H9 (cell line): ENCODE measurements at regions not wholly inside any gene's neighbourhood (a gene's known extent, or its start where the extent isn't known, plus 50 kb on each side); places are given as distances from the start of the nearest gene placed in this dataset.

Experiments used
- DNase-seq: peaks from one replicate; pipeline ENCODE4 v3.0.0-alpha.2; 2017
- H2AFZ ChIP-seq: one replicate; pipeline ENCODE4 v1.6.1; 2013; ENCODE audit warnings: mild to moderate bottlenecking, low read length, control low read depth, moderate library complexity
- H2AK5ac ChIP-seq: 2 replicates; pipeline ENCODE4 v1.6.1; 2013; ENCODE audit warnings: low read length, control low read depth, mixed read lengths; ENCODE audit not compliant: insufficient read length
- H2BK120ac ChIP-seq: one replicate; pipeline ENCODE4 v1.6.1; 2013; ENCODE audit warnings: low read depth, mild to moderate bottlenecking, low read length, control low read depth, inconsistent platforms; ENCODE audit not compliant: poor library complexity, severe bottlenecking
- H2BK12ac ChIP-seq: 2 replicates; pipeline ENCODE4 v1.6.1; 2013; ENCODE audit warnings: low read length, control low read depth, mixed read lengths, low read depth; ENCODE audit not compliant: insufficient read length
- H2BK15ac ChIP-seq: 2 replicates; pipeline ENCODE4 v1.6.1; 2013; ENCODE audit warnings: low read depth, low read length, control low read depth
- H2BK20ac ChIP-seq: one replicate; pipeline ENCODE4 v1.6.1; 2013; ENCODE audit warnings: low read depth, mild to moderate bottlenecking, low read length, control low read depth, inconsistent platforms; ENCODE audit not compliant: poor library complexity, severe bottlenecking
- H2BK5ac ChIP-seq: 2 replicates; pipeline ENCODE4 v1.6.1; 2013; ENCODE audit warnings: low read length, control low read depth, mixed read lengths; ENCODE audit not compliant: insufficient read length
- H3K14ac ChIP-seq: 2 replicates; pipeline ENCODE4 v1.6.1; 2013; ENCODE audit warnings: low read length, control low read depth; ENCODE audit not compliant: insufficient read depth
- H3K18ac ChIP-seq: 2 replicates; pipeline ENCODE4 v1.6.1; 2013; ENCODE audit warnings: low read depth, mild to moderate bottlenecking, mixed read lengths, low read length, control low read depth; ENCODE audit not compliant: insufficient read length
- H3K23ac ChIP-seq: 2 replicates; pipeline ENCODE4 v1.6.1; 2013; ENCODE audit warnings: low read length, control low read depth, mixed read lengths, low read depth; ENCODE audit not compliant: insufficient read length
- H3K23me2 ChIP-seq: 2 replicates; pipeline ENCODE4 v1.6.1; 2013; ENCODE audit warnings: low read depth, mild to moderate bottlenecking, mixed read lengths, low read length, control low read depth; ENCODE audit not compliant: insufficient read length, poor library complexity, severe bottlenecking
- H3K27ac ChIP-seq: 2 replicates; pipeline ENCODE4 v1.5.1; 2013; ENCODE audit warnings: low read length, control low read depth, mixed read lengths, low read depth; ENCODE audit not compliant: insufficient read length
- H3K27me3 ChIP-seq: 2 replicates; pipeline ENCODE4 v1.6.1; 2013; ENCODE audit warnings: low read length, control low read depth, inconsistent platforms; ENCODE audit not compliant: insufficient read depth
- H3K4ac ChIP-seq: 2 replicates; pipeline ENCODE4 v1.6.1; 2013; ENCODE audit warnings: low read depth, mild to moderate bottlenecking, control low read depth, inconsistent platforms, low read length, moderate library complexity
- H3K4me1 ChIP-seq: 2 replicates; pipeline ENCODE4 v1.6.1; 2013; ENCODE audit warnings: low read length, control low read depth, inconsistent platforms; ENCODE audit not compliant: insufficient read depth
- H3K4me2 ChIP-seq: 2 replicates; pipeline ENCODE4 v1.6.1; 2013; ENCODE audit warnings: low read length, control low read depth, mixed read lengths; ENCODE audit not compliant: insufficient read length, insufficient read depth
- H3K56ac ChIP-seq: 2 replicates; pipeline ENCODE4 v1.6.1; 2013; ENCODE audit warnings: low read depth, mild to moderate bottlenecking, mixed read lengths, low read length, control low read depth; ENCODE audit not compliant: insufficient read length
- H3K79me1 ChIP-seq: 2 replicates; pipeline ENCODE4 v1.6.1; 2013; ENCODE audit warnings: low read depth, mild to moderate bottlenecking, moderate library complexity, low read length, control low read depth, inconsistent platforms; ENCODE audit not compliant: insufficient read depth, poor library complexity, severe bottlenecking
- H3K79me2 ChIP-seq: 2 replicates; pipeline ENCODE4 v1.6.1; 2013; ENCODE audit warnings: low read length, control low read depth, inconsistent platforms; ENCODE audit not compliant: insufficient read depth
- H3K9ac ChIP-seq: 2 replicates; pipeline ENCODE4 v1.6.1; 2013; ENCODE audit warnings: low read length, control low read depth, mixed read lengths; ENCODE audit not compliant: insufficient read length; ENCODE audit errors: extremely low read depth
- H3K9me3 ChIP-seq: one replicate; pipeline ENCODE4 v1.6.1; 2013; ENCODE audit warnings: low read depth, low read length, inconsistent platforms; ENCODE audit not compliant: control insufficient read depth
- H3T11ph ChIP-seq: one replicate; pipeline ENCODE4 v1.6.1; 2013; ENCODE audit warnings: mild to moderate bottlenecking, low read length, control low read depth, inconsistent platforms
- H4K20me1 ChIP-seq: one replicate; pipeline ENCODE4 v1.6.1; 2013; ENCODE audit not compliant: control insufficient read depth, insufficient read length, insufficient read depth
- H4K5ac ChIP-seq: 2 replicates; pipeline ENCODE4 v1.6.1; 2013; ENCODE audit warnings: low read depth, mild to moderate bottlenecking, mixed read lengths, low read length, control low read depth; ENCODE audit not compliant: insufficient read length
- H4K8ac ChIP-seq: replicated peaks from 2 replicates; pipeline ENCODE4 v1.6.1; 2013; ENCODE audit warnings: low read length, control low read depth, mixed read lengths, low read depth; ENCODE audit not compliant: insufficient read length
- H4K91ac ChIP-seq: 2 replicates; pipeline ENCODE4 v1.6.1; 2013; ENCODE audit warnings: low read depth, mild to moderate bottlenecking, moderate library complexity, mixed read lengths, low read length, control low read depth; ENCODE audit not compliant: insufficient read length
- H3K27ac Mint-ChIP-seq, 3 experiments: 2 replicates in 2 of 3; 3 replicates in 1 of 3; pipeline ENCODE4 v1.8.0; 2020 to 2021; ENCODE audit warnings: mixed read lengths in 3 of 3, mild to moderate bottlenecking in 1 of 3, moderate library complexity in 1 of 3
- H3K27me3 Mint-ChIP-seq: 2 replicates; pipeline ENCODE4 v1.8.0; 2021; ENCODE audit warnings: low read depth, mild to moderate bottlenecking, moderate library complexity, mixed read lengths
- H3K36me3 Mint-ChIP-seq, 3 experiments: 2 replicates in 2 of 3; 3 replicates in 1 of 3; pipeline ENCODE4 v1.8.0; 2020 to 2021; ENCODE audit warnings: low read depth in 3 of 3, mixed read lengths in 3 of 3; ENCODE audit not compliant: insufficient read depth in 1 of 3
- H3K4me1 Mint-ChIP-seq, 2 experiments: 2 replicates each; pipeline ENCODE4 v1.8.0; 2020; ENCODE audit warnings: mixed read lengths in 2 of 2
- H3K4me3 Mint-ChIP-seq, 2 experiments: 2 replicates in 1 of 2; 3 replicates in 1 of 2; pipeline ENCODE4 v1.8.0; 2020 to 2021; ENCODE audit warnings: mild to moderate bottlenecking in 2 of 2, mixed read lengths in 2 of 2, moderate library complexity in 1 of 2
- H3K9me3 Mint-ChIP-seq, 2 experiments: 2 replicates in 1 of 2; 3 replicates in 1 of 2; pipeline ENCODE4 v1.8.0; 2020; ENCODE audit warnings: mild to moderate bottlenecking in 2 of 2, mixed read lengths in 2 of 2, moderate library complexity in 1 of 2
- WGBS: extraction: QIAGEN DNeasy Blood & Tissue Kit; methylation state at CpG from one replicate; pipeline ENCODE4 v1.1.7; 2013; ENCODE audit warnings: missing lambda C conversion rate, low lambda C conversion rate, mixed read lengths; ENCODE audit not compliant: insufficient read length; ENCODE audit errors: extremely low coverage; 5-methylcytosine and 5-hydroxymethylcytosine counted together
- TF ChIP-seq, protein P1 (sequence below): fragments of 200-600 bp; sonication (generic); conservative IDR thresholded peaks from 3 replicates; pipeline ENCODE4 v1.8.0; 2021; ENCODE audit warnings: antibody characterized with exemption, mild to moderate bottlenecking

DNA sequence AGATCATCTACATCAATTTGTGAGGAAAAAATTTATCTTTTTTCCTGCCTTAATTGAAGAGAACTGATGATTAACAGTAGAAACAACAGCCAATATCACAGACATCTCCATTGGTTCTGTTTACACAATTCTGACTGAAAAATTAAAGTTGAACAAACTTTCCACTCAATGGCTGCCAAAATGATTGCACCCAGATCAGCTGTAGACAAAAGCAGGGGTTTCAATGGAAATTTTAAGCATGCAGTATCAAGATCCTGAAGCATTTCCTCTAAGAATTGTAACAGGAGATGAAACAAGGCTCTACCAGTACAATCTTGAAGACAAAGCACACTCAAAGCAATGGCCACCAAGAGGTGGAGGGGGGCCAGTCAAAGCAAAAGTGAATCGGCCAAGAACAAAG is 231.6 kb upstream of the KRR1 start:
- no CpG with 5 or more reads among the region's 1 CpG for WGBS
- no peak overlapping the region for H2AFZ ChIP-seq
- TF ChIP-seq, protein P1, sequence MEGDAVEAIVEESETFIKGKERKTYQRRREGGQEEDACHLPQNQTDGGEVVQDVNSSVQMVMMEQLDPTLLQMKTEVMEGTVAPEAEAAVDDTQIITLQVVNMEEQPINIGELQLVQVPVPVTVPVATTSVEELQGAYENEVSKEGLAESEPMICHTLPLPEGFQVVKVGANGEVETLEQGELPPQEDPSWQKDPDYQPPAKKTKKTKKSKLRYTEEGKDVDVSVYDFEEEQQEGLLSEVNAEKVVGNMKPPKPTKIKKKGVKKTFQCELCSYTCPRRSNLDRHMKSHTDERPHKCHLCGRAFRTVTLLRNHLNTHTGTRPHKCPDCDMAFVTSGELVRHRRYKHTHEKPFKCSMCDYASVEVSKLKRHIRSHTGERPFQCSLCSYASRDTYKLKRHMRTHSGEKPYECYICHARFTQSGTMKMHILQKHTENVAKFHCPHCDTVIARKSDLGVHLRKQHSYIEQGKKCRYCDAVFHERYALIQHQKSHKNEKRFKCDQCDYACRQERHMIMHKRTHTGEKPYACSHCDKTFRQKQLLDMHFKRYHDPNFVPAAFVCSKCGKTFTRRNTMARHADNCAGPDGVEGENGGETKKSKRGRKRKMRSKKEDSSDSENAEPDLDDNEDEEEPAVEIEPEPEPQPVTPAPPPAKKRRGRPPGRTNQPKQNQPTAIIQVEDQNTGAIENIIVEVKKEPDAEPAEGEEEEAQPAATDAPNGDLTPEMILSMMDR, result no peak

More for the DNA sequence above, 231.6 kb upstream of the KRR1 start:
- Mint-ChIP-seq H3K27ac (no peak overlapping the region), H3K4me1 (peaks cover 8 to 23% of the 10 kb centered on the region in 2 experiments; a peak in 3 of 4 replicates), H3K36me3 (no peaks in the 10 kb centered on the region; a peak in 1 of 7 replicates), H3K9me3 (no peaks in the 10 kb centered on the region; a peak in 1 of 5 replicates), H3K4me3 (no peak overlapping the region), H3K27me3 (no peaks in the 10 kb centered on the region; the same call in 1 of the 2 replicates)
- H3K27ac ChIP-seq, result no peak overlapping the region
- H3T11ph ChIP-seq, result no peak overlapping the region
- no peaks in the 10 kb centered on the region for H3K79me1 ChIP-seq
- H4K91ac ChIP-seq, result no peak overlapping the region
- H3K9me3 ChIP-seq, result no peaks in the 10 kb centered on the region
- H3K56ac ChIP-seq, result no peak overlapping the region
- no peak overlapping the region for H3K4ac ChIP-seq
- DNase-seq, result no peak
- H4K5ac ChIP-seq, result no peak overlapping the region
- no peak overlapping the region for H2BK20ac ChIP-seq
- H3K27me3 ChIP-seq, result no peaks in the 10 kb centered on the region
- H2BK120ac ChIP-seq, result no peak overlapping the region
- H3K9ac ChIP-seq, result no peak overlapping the region
- H3K23ac ChIP-seq, result no peak overlapping the region
- H3K23me2 ChIP-seq, result no peaks in the 10 kb centered on the region
- no peak overlapping the region for H2BK12ac ChIP-seq
- no peak overlapping the region for H3K18ac ChIP-seq
- H2BK15ac ChIP-seq, result no peak overlapping the region
- H3K4me1 ChIP-seq, result peaks cover 6% of the 10 kb centered on the region; the same call in 1 of the 2 replicates
- no peak overlapping the region for H3K4me2 ChIP-seq
- no peak overlapping the region for H4K8ac ChIP-seq
- H4K20me1 ChIP-seq, result no peaks in the 10 kb centered on the region
- H2AK5ac ChIP-seq, result no peak overlapping the region
- H3K14ac ChIP-seq, result no peak overlapping the region
- H2BK5ac ChIP-seq, result no peak overlapping the region
- no peaks in the 10 kb centered on the region for H3K79me2 ChIP-seq
